Activated naive CD8-positive, alpha-beta T cell treated with anti-CD3 and anti-CD28 coated beads, Interleukin-2, amount 10 ng/mL, durations not matched to agents 7 days and 5 days (primary cell): ENCODE measurements at regions not wholly inside any gene's neighbourhood (a gene's known extent, or its start where the extent isn't known, plus 50 kb on each side); places are given as distances from the start of the nearest gene placed in this dataset.

Experiments used
- ATAC-seq: fragments of 150-1000 bp; cut with Tn5 transposase; one replicate; pipeline ENCODE4 v1.10.0; 2021; ENCODE audit warnings: low read depth, moderate library complexity
- POLR2A ChIA-PET: fragments of 350-600 bp; sonication (Branson Sonifier 250); formaldehyde crosslinking; loops from one replicate; lab custom pipeline; 2021; ENCODE audit warnings: antibody characterized with exemption; lab: Charles Lee
- DNase-seq: peaks from one replicate; pipeline ENCODE4 v3.0.0; 2021
- H3K27ac Mint-ChIP-seq: one replicate; pipeline ENCODE4 v1.8.0; 2022; ENCODE audit warnings: mild to moderate bottlenecking, mixed read lengths
- H3K27me3 Mint-ChIP-seq: one replicate; pipeline ENCODE4 v1.8.0; 2022; ENCODE audit warnings: mild to moderate bottlenecking, moderate library complexity, mixed read lengths
- H3K36me3 Mint-ChIP-seq: one replicate; pipeline ENCODE4 v1.8.0; 2021; ENCODE audit warnings: mild to moderate bottlenecking, mixed read lengths
- H3K4me1 Mint-ChIP-seq: one replicate; pipeline ENCODE4 v1.8.0; 2021; ENCODE audit warnings: mixed read lengths
- H3K4me3 Mint-ChIP-seq: one replicate; pipeline ENCODE4 v1.8.0; 2022; ENCODE audit warnings: mild to moderate bottlenecking, moderate library complexity, mixed read lengths
- H3K9me3 Mint-ChIP-seq: one replicate; pipeline ENCODE4 v1.8.0; 2021; ENCODE audit warnings: mixed read lengths

DNA sequence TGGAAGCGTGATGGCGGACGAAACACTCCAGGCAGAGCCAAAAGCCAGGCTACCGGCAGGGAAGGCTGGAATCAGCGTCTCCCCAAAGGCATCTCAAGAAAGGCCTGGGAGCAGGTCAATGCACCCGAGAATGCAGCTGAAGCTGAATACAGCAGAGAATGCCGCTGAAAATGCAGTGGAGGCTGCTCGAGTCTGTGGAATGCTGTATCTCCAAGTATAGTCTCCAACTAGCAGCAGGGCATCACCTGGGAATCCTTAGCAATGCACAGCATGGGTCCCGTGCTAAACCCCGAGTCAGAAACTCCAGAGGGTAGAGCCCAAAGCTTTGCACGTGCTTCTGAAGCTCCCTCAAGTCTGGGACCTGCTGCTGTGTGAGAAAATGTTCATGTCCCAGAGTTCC lies 191.1 kb upstream of the ALKAL2 start:
- Mint-ChIP-seq H3K27me3 (peaks cover 4% of the 10 kb centered on the region), H3K36me3 (no peaks in the 10 kb centered on the region), H3K4me3 (no peak overlapping the region), H3K27ac (no peak overlapping the region), H3K4me1 (no peaks in the 10 kb centered on the region), H3K9me3 (peaks cover 3% of the 10 kb centered on the region)
- no peak for ATAC-seq
- DNase-seq = no peak
- POLR2A ChIA-PET = no interaction called here

DNA sequence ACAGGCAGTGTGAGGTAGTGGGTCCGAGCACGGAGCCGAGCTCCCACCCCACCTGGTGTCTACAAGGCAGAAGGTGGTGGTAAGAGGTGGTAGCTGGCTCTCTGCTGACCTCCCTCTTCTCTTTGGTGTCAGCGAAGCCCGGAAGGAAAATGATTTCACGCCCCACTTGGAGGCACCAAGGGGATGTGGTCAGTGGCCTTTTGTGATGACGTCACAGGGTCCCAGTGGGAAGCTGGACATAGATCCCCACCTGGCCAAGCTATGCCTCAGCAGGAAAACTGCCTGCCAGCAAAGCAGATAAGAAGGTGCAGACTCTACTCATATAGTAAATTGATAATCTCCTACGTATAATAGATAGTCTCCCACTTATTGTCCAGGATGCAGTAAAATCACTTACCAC lies 183.7 kb upstream of the ALKAL2 start:
- H3K27me3 Mint-ChIP-seq = peaks cover 25% of the 10 kb centered on the region
- H3K36me3 Mint-ChIP-seq = no peaks in the 10 kb centered on the region

DNA sequence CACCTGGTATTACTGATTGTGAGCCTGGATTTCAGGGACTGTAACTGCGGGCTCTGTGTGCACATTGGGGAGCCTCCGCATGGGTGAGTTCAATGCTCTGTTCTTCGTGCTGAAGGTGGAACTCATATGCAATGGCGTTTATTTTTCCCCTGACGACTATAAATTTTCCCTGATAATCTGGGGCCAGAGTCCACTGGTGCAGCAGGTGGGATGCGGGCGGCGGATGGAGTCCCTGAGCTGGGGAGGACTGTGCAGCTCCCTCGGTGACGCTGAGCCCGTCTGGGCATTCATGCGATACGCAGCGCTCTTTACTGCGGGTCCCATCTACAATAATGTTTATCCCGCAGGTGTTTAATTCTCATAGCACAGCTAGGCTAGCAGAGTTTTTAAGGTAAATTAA lies 181.6 kb upstream of the ALKAL2 start:
- H3K4me1 Mint-ChIP-seq = peaks cover 1% of the 10 kb centered on the region
- DNase-seq = no peak
- H3K36me3 Mint-ChIP-seq = no peaks in the 10 kb centered on the region
- ATAC-seq = no peak
- no peak overlapping the region for H3K4me3 Mint-ChIP-seq
- POLR2A ChIA-PET = no interaction called here
- peaks cover 29% of the 10 kb centered on the region for H3K27me3 Mint-ChIP-seq
- no peak overlapping the region for H3K27ac Mint-ChIP-seq
- H3K9me3 Mint-ChIP-seq = peaks cover 3% of the 10 kb centered on the region

More for the DNA sequence above, 183.7 kb upstream of the ALKAL2 start:
- ATAC-seq (no peak), DNase-seq (no peak)
- POLR2A ChIA-PET = no interaction called here
- Mint-ChIP-seq H3K27ac (no peak overlapping the region), H3K4me3 (no peak overlapping the region), H3K4me1 (peaks cover 1% of the 10 kb centered on the region), H3K9me3 (peaks cover 3% of the 10 kb centered on the region)

DNA sequence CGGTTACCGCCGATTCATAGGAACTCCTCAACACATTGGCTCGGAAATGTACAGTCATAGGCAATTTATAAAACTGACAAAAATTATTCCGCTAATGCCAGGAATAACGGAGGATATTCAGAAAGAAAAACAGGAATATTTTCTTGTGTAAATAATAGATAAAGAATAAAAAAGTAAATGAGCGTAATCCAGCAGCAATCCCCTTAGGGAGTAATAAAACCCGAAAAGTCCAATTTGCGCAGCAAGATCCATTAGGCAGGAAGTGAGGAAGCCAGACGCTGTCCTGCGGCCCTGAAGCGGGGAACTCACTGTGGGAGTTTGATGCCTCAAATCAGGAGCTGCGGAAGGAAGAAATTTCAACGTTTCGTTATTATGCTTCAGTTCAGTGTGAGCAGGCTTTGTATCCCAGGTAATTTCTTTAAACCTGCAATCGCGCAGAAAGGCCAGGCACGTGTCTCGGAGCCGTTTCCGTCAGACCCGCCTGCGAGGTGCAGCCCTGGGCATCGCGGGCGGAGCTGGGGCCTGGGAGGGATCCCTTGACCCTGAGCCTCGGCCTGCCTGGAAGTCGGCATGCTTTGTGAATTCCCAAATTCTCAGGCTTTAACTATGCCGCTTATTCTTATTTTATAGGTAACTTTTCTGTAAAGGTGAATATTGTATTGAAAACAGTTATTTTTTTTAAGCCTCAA lies 180.9 kb upstream of the ALKAL2 start:
- Mint-ChIP-seq H3K27ac (no peak overlapping the region), H3K4me3 (no peak overlapping the region), H3K9me3 (no peaks in the 10 kb centered on the region), H3K36me3 (no peaks in the 10 kb centered on the region), H3K27me3 (peaks cover 33% of the 10 kb centered on the region), H3K4me1 (peaks cover 1% of the 10 kb centered on the region)
- ATAC-seq (no peak), DNase-seq (no peak)
- POLR2A ChIA-PET = no interaction called here

DNA sequence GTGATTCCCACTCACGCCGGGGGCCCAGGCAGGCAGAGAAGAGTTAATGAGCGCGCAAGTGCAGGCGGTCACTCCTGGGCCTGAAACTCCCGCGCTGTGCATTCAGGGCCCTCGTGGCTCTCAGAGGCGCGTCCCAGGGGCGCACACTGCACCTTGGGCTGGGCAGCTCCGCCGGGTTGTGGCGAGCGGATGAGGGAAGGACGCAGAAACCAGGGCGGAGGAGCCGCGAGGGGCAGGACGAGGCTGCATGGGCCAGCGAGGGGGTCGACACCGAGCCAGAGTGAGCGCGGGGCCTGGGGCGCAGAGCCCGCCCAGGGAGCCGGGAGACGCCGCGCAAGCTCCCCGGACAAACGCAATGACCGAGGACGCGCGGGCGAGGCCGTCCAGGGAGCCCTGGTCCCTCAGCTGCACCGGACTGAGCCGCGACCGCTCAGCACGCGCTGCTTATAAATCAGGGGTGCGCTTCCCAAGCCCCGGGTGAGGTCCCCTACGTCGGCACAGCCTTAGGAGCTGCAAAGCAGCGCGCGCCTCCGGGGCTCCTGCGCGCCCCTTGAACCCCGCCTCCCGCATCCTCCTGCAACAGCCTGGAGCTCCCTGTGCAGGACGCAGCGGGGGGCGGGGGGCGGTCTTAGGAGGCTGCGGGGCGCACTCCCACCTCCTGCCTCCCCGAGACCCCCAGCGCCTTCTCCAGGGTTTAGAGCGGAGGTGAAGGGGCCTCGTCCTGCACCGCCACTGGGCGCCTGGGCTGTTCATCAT lies 180.2 kb upstream of the ALKAL2 start:
- DNase-seq = no peak
- Mint-ChIP-seq H3K9me3 (no peaks in the 10 kb centered on the region), H3K4me1 (peaks cover 1% of the 10 kb centered on the region), H3K27ac (no peak overlapping the region), H3K4me3 (no peak overlapping the region), H3K36me3 (no peaks in the 10 kb centered on the region), H3K27me3 (peaks cover 35% of the 10 kb centered on the region)
- no peak for ATAC-seq
- POLR2A ChIA-PET = no interaction called here

DNA sequence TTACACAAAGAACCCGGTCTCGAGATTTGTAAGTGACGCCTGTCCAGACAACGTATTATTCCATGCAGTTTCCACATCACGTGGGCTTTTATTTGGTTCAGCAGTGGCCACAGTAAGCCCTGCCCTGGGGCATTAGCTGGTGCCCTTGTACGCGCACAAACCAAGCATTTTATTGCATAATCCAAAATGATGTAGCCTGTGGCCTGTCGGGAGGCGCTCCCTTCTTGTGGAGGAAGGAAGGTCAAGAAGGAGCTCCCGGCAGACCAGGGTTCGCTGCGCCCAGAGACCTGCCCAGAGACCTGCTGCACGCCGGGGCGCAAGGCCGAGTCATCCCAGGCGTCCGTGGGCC lies 179.6 kb upstream of the ALKAL2 start:
- Mint-ChIP-seq H3K4me3 (no peak overlapping the region), H3K27me3 (peaks cover 39% of the 10 kb centered on the region), H3K36me3 (no peaks in the 10 kb centered on the region), H3K27ac (no peak overlapping the region), H3K4me1 (peaks cover 1% of the 10 kb centered on the region), H3K9me3 (no peaks in the 10 kb centered on the region)
- no peak for DNase-seq
- POLR2A ChIA-PET = no interaction called here
- no peak for ATAC-seq

DNA sequence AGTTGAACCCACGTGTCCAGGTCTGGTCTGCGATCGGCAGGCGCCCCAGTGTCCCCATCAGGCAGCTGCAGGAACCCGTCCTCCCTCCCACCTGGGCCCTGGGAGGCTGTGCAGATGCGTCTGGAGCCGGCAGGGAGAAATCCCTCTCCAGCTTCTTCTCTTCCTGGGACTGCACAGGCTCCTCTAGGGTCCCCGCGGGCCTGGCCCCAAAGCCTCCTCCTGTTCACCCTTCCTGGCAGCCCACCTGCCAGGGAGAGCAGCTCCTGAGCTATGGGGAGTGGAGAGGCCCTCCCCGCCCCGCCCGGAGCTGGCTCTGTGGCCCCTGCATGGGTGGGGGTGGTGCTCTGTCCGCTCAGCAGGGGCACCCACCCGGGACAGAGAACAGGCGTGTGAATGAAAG lies 179.2 kb upstream of the ALKAL2 start:
- Mint-ChIP-seq H3K27me3 (peaks cover 43% of the 10 kb centered on the region), H3K4me1 (peaks cover 1% of the 10 kb centered on the region), H3K27ac (no peak overlapping the region), H3K36me3 (no peaks in the 10 kb centered on the region), H3K4me3 (no peak overlapping the region), H3K9me3 (no peaks in the 10 kb centered on the region)
- no peak for DNase-seq
- no peak for ATAC-seq
- POLR2A ChIA-PET = no interaction called here

DNA sequence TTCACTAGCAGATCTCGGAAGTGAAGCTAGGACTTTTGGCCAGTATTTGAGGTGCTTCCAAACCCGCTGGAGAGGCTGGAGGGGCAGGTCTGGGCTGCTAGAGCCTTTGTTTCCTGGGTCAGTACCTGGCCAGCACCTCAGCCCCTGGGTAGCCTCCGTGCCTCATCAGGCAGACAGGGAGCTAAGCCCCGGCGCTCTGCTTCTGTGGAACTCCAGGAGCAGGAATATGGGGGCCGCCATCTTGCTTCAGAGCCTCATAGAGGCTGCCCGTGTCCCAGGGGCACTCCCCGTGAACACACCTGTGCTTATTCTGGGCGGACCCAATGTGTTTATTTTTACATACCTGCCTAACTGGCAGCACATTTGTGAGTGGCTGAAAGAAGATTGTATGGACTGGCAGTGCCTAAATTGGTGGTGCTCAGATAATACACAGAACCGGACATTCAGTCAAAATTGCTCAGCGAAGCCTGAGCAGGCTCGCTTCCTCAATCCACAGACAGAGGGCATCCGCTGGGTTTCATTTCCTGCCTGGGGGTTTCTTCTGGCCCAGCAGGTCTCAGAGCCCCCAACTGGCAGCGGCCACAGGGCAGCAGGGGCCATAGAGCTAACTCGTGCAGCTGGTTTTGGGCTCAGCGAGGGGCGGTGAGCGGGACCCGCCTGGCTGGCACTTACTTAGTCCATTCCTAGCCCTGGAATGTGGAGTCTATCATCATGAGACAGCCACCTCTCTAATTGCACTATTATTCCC lies 176.8 kb upstream of the ALKAL2 start:
- ATAC-seq = no peak
- POLR2A ChIA-PET = no interaction called here
- peaks cover 60% of the 10 kb centered on the region for H3K27me3 Mint-ChIP-seq
- no peaks in the 10 kb centered on the region for H3K36me3 Mint-ChIP-seq
- no peak overlapping the region for H3K4me3 Mint-ChIP-seq
- H3K4me1 Mint-ChIP-seq = peaks cover 11% of the 10 kb centered on the region
- no peak overlapping the region for H3K27ac Mint-ChIP-seq
- H3K9me3 Mint-ChIP-seq = no peaks in the 10 kb centered on the region
- DNase-seq = no peak

DNA sequence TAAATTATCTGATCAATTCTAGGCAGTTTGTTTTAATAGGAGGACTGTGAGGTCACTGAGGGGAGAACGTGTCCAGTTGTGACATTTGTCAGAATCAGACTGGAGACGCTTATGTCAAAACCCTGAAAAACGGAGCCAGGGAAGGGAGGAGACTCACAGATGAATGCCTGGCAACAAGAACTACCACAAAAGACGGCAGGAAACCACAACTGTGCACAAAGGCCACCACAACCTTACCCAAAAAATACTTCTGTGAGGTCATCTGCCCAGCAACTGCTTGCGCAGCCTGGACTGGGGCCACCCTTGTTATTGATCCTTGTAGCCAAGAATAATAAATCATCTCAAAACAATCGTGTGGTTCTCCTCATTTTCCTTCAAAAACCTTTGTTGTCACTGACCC lies 173.0 kb upstream of the ALKAL2 start:
- H3K36me3 Mint-ChIP-seq = no peaks in the 10 kb centered on the region
- peaks cover 71% of the 10 kb centered on the region for H3K27me3 Mint-ChIP-seq
- H3K9me3 Mint-ChIP-seq = no peaks in the 10 kb centered on the region
- ATAC-seq (peak; percentile 70), DNase-seq (no peak)
- no peak overlapping the region for H3K27ac Mint-ChIP-seq
- peaks cover 10% of the 10 kb centered on the region for H3K4me1 Mint-ChIP-seq
- peak overlapping the region; percentile 13 for H3K4me3 Mint-ChIP-seq
- POLR2A ChIA-PET = no interaction called here

DNA sequence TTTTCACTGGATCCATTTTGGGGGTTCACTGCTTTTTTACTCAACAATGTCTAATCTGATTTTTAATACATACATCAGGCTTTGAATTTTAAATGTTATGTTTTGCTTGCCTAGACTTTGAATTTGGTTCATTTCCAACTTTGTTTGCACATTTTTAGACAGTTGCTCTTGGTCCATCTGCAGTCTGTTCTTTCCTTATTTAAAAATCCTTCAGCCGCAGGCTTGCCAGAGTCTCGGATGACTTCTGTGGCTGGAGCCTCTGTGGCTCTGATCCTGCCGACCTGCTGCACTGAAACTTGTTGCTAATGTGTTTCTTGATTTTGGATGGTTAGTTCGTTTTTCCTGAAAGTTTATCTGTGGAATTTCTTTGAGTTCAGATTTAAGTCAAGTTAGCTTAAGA lies 172.0 kb upstream of the ALKAL2 start:
- H3K36me3 Mint-ChIP-seq = no peaks in the 10 kb centered on the region
- ATAC-seq (no peak), DNase-seq (no peak)
- H3K4me1 Mint-ChIP-seq = peaks cover 13% of the 10 kb centered on the region
- no peak overlapping the region for H3K4me3 Mint-ChIP-seq
- no peaks in the 10 kb centered on the region for H3K9me3 Mint-ChIP-seq
- H3K27me3 Mint-ChIP-seq = peaks cover 71% of the 10 kb centered on the region
- POLR2A ChIA-PET = interaction anchor here (0.7 kb wide), 1 partner anchor 142 kb away, joined by 5 read pairs; no protein-coding TSS in a partner anchor
- no peak overlapping the region for H3K27ac Mint-ChIP-seq

DNA sequence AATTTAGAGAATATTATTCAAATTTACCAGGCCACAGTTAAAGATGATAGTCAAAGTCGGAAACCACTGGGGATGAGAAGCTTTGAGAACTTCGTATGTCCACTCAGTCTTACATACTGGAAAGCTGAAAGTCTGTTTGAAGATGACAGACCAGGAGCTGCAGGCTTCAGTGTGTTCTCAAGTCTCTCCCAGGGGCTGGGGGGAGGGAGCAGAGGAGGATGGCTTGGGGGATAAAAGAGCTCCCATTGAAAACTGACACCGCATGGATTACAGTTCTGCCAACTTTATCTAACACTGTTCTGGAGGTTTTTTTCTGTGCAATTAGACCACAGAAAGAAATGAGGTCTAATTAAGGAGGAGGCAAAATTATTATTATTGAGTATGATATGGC lies 170.5 kb upstream of the ALKAL2 start:
- DNase-seq (no peak), ATAC-seq (no peak)
- H3K27ac Mint-ChIP-seq = no peak overlapping the region
- H3K4me3 Mint-ChIP-seq = no peak overlapping the region
- H3K9me3 Mint-ChIP-seq = no peaks in the 10 kb centered on the region
- POLR2A ChIA-PET = no interaction called here
- H3K27me3 Mint-ChIP-seq = peaks cover 66% of the 10 kb centered on the region
- H3K4me1 Mint-ChIP-seq = peaks cover 13% of the 10 kb centered on the region
- no peaks in the 10 kb centered on the region for H3K36me3 Mint-ChIP-seq

DNA sequence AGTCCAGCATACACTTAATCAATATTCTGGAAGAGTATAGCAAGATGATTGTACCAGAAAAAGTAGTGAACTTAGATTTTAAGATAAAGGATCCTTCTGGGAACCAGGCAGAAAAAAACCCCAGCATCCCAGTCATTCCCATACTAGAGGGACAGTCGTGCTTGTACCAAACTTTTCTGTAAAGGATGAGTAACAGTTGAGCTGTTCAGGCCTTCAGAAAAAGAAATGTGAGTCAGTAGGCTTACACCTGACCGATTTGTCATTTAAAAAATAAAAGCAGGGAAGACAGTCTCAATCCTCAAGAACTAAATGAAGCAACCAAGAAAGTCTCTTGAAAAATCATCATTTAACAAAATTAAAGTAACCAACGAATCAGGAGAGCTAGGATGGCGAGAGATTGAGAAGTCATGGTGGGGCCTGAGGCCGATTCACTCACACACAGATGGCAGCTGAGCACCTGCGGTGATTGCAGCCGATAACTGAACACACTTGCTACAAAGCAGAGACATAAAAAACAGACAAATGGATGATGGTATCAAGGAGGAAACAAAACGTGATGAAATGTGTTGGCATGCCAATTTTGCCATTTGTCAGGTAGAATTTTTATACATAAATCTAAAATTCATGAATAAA lies 170.0 kb upstream of the ALKAL2 start:
- no peak overlapping the region for H3K4me3 Mint-ChIP-seq
- ATAC-seq = no peak
- no peaks in the 10 kb centered on the region for H3K9me3 Mint-ChIP-seq
- DNase-seq = no peak
- POLR2A ChIA-PET = no interaction called here
- H3K27ac Mint-ChIP-seq = no peak overlapping the region
- peaks cover 62% of the 10 kb centered on the region for H3K27me3 Mint-ChIP-seq
- peaks cover 13% of the 10 kb centered on the region for H3K4me1 Mint-ChIP-seq
- H3K36me3 Mint-ChIP-seq = no peaks in the 10 kb centered on the region

DNA sequence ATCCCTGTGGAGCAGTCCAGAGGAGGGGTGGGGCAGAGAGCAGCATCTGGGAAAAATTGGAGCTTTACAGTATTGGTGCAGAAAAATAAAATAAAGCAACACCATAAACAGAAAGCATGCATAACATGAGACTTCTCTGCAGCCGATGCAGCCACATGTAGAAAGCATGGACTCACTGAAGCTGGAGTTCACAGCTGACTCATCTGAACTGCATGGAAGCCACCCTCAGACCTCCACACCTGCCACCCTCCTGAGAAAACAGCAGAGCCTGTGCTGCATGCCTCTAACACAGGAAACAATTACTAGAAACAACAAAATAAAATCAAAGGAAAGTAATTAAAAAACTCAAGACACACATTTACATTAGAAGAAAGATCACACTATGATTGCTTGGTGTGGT lies 169.4 kb upstream of the ALKAL2 start:
- ATAC-seq (no peak), DNase-seq (no peak)
- Mint-ChIP-seq H3K27me3 (peaks cover 57% of the 10 kb centered on the region), H3K27ac (no peak overlapping the region), H3K4me3 (no peak overlapping the region), H3K36me3 (no peaks in the 10 kb centered on the region), H3K9me3 (no peaks in the 10 kb centered on the region), H3K4me1 (peaks cover 13% of the 10 kb centered on the region)
- POLR2A ChIA-PET = no interaction called here
